HG02852 (cell line): ENCODE measurements at regions not wholly inside any gene's neighbourhood (a gene's known extent, or its start where the extent isn't known, plus 50 kb on each side); places are given as distances from the start of the nearest gene placed in this dataset.
"Not testable (repeated sequence)": the region's sequence is repeated elsewhere in the genome, so short reads cannot be mapped to it uniquely, and the experiment has no call there.

ENCODE experiments used
- ATAC-seq: cut with Tn5 transposase; IDR thresholded peaks from one replicate; pipeline ENCODE4 v1.9.1; 2021; ENCODE audit warnings: mild to moderate bottlenecking, moderate library complexity; ENCODE audit not compliant: unreplicated experiment

DNA sequence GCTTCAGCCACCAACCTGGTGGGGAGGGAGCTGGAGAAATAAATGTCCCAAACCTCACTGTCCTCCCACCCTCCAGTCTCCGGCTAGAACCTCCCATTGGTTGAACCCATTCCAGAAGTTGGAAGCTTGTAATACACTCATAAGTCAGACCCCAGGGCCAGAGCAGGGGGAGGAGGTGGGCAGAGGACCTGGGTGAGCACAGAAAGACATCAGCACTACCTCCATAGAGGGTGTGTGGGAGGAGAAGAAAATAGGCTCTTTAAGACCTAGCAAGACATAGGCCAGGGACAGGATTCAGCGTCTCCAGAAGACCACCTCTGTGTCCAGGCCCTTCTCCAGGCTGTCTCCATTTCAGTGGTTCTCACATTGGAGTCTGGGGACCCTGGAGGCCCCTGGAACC is 73.3 kb upstream of the TOP1 start:
- ATAC-seq: no peak

DNA sequence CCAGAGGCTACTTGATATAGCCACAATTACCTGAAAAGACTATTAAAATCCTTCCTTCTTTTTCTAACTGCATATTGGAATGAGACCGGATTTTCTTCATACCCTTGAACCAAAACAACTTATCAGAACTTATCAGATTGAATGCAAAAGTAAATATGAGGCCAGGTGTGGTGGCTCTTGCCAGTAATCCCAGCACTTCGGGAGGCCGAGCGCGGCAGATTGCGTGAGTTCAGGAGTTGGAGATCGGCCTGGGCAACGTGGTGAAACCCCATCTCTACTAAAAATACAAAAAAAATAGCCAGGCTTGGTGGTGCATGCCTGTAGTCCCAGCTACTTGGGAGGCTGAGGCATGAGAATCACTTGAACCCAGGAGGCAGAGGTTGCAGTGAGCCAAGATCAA is 72.8 kb upstream of the TOP1 start:
- ATAC-seq: not testable (repeated sequence)

DNA sequence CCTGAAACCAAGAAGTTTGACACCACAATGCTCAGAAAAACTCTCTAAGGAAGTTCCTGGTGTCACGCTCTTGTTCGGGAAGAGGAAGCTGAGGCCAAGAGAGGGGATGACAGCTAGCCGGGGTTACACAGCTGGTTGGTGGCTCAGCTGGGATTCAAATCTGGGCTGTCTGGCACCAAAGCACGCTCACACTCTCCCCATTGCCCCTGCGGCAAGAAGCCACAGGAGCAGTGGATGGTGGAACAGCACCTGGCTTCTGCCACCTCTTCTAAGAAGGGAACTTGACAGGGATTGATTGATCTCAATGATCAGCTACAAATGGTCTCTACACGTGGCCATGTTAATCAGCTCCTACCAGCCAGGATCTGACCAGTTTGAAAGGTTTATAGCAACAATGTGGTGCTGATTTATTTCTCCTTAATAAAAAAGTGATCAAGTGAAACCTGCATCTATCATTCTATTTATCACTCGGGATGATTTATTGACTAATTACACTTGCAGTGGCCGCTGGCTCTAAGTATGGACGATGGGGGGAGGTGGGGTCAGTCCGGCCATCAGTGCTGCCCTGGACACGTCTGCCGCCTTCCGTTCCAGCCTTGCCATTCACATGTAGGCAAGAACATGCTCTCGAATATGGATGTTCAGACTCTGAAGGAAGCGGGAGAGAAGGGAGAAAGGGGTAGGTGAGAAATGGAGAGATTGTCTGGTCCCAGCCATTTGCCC is 71.9 kb upstream of the TOP1 start:
- no peak for ATAC-seq

DNA sequence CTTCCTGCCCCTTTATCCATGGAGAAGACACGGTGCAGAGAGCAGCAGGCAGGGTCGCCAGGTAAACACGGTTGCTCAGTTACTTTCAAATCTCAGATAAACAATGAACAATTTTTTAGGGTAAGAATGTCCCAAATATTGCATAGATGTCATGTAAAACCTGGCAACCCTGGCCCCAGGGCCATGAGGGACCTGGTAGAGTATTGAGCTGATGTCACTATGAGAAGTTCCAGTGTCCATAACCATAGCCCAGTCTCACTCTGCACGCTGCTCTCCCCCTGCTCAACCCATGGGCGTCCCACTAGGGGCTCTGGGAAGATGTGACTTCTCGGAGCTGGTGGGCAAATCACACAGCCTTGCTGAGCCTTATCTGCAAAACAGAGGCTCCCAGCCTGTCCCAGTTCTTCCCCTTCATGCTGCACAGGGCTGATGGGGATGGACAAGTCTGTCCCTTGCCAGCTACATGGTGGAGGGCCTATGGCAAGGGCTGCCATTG is 71.3 kb upstream of the TOP1 start:
- no peak for ATAC-seq

DNA sequence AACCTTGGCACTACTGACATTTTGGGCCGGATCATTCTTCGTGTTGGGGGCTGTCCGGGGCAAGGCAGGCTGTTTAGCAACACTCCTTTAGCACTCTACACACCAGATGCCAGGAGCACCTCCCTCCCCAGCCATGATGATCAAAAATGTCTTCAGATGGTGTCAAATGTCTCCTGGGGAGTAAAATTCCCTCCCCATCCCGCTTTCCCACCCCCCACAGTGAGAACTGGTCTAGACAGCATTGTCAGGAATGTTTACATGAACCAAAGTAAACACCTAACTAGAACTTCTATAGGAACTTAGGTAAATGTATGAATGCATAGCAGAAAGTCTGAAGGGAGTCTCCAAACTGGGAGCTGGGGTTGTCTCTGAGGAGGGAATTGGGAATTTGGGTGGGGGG is 70.0 kb upstream of the TOP1 start:
- no peak for ATAC-seq

DNA sequence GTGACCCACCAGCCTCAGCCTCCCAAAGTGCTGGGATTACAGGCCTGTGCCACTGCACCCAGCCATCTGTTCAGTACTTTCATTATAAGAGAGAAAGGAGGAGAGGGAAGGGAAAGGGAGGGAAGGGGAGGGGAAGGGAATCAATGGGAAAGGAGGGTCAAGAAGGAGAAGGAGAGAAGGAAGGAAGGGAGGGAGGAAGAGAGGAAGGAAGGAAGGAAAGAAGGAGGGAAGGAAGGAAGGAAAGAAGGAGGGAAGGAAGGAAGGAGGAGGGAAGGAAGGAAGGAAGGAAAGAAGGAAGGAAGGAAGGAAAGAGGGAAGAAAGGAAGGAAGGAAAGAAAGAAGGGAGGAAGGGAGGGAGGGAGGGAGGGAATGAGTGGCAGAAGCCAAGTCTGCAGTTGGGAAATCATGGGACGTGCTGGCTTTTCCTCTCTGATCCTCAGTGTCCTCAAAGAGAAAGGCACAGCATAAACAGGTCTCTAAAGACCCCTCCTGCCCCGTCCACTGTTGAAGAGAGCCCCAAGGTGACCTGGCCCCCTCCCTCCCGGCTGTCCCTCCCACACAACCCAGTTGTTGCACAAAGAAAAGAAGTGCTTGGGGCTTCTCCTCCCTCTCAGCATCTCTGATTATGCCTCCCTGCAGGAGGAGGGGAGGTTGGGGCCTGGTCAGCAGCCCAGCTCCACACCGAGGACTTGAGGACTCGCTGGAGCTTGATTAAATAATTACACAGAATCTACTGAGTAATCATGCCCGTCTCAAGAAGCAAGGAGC is 69.1 kb upstream of the TOP1 start:
- ATAC-seq: no peak

DNA sequence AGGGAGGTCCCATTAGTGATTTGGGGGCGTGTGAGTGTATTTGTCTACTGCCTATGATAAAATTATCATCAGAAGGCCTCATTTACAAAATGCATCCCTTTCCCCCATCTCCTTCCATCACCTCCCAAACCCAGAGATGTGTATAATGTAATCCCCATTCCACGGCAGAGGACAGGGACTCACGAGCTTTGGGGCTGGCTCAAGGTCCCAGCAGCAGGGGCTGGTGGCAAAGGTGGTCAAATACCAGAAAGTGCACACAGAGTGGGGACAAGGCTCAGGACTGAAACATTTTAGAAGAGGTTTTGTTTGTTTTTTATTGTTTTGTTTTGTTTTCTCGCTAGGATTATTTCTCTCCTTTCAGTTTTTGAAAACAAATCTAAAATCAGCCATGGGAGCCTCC is 68.5 kb upstream of the TOP1 start:
- no peak for ATAC-seq

DNA sequence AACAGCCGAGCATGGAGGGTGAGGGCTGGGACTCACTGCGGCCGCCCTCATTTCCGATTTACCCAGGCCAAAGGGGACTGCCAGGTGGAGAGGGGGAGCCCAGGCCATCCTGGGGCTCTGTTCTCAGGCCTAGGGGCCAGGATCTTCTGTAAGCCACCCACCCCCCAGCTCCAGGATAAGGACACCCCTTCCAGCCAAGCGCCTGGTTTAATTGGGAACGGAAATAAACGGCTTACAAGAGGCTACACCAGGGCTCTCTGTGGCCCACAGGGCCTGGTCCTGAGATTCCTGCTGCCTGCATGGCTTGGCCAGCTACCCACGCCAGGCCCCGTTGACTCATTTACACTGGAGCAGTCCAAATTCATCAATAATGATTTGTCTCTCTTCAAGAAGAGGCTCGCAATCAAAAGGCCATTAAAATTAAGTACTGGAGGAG is 68.1 kb upstream of the TOP1 start:
- ATAC-seq: no peak

DNA sequence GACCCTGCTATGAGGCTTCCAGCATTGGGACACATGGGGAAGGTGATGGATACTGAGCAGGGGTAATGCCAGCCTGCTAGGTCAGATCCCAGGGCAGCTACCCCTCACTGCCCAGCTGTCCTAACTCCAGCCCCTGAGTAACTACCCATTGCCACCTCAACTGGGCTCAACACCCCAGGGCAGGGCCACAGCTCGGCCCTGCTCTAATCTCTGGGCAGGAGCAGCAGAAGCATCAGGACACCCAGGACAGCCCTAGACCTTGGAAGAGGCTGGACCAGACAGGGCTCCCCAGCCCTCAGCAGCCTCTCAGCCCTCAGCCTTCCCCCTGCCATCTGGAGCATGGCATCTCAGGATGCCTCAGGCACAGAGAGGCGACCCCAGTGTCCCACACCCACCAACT is 67.4 kb upstream of the TOP1 start:
- ATAC-seq: no peak

DNA sequence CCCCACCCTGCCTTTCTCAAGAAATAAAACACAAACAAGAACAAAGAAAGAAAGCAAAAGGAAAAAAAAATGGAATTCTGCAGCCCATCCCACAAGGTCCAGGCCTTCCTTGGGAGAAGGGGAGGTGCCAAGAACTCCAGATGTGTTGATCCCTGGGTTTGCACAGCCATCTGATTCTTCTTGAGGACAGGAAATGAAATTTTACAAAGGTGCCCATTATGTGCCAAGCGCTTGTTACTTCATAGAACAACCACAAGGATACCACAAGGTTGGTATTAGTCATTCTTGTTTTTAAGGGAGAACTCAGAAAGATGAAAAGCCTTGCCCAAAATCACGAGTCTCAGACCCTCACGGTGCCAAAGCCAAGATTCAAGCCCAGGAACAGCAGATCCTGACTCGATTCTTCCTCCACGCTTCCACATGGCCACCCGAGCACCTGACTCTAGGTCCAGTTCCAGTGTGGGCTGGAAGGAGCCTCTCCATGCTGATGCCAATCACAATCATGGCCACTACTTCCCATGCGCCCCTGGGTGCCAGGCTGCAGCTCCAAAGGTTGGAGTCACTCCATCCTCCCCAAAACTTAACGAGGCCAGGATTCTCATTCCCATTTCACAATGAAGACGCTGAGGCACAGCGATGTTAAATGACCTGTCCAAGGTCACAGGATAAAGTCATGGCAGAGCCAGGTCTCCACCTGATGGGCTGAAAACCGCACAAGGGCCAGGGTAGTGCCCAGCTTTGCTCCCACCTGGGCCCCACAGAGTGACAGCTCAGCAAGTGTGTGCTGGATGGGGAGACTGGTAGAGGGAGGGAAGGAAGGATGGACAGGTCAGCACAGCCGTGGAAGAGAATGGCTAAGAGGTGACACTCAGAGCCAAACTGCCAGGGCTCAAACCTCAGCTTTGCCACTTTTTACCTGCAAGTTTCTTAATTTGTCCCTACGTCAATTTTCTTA is 66.7 kb upstream of the TOP1 start:
- ATAC-seq: no peak

DNA sequence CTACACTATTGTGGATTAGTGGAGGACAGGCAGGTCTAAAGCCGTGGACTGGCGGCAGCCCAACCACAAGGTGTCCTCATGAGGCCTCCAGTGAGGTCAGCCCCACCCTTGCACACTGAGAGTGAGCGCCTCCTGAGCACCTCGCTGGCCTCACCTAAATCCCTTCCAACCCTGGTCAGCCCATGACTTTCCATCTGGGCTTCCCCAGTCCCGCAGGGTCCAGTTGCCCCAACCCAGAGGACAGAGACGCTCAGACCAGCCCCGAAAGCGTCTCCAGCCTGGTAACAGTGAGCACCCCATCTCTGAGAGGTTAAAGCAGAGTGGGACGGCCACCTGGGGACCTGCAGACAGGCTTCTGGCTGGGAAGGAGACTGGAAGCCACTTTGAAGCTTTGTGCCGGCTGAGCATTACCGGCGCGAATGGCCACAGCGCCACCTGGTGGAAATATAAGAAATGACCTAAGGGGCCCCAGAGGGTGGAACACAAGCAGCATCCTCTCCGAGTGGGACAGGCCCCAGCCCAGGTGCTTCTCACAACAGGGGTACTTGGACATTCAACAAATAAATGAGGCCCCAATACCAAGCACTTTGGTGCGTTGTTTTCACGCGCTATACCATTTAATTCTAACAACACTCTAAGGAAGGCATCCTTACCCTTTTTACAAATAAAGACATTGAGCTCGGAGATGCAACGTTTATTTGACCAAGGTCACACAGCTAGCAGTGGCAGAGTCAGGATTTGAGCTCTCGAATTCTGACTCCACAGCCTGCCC is 65.7 kb upstream of the TOP1 start:
- ATAC-seq: peak; percentile 61

DNA sequence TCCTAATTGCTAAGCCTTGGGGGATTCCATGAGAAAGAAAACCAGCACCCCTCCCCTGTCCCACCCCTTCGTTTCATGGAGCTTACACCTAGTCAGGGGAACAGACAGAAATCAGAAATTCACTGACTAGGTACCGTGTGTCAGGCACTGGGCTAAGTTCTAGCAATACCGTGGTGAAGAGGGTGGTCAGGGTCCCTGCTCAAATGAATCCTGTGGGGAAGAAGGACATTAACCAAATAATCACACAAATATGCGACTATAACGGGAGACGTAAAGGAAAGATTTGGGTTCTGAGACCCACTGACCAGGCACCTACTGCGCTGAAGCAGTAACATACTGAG is 65.1 kb upstream of the TOP1 start:
- no peak for ATAC-seq

DNA sequence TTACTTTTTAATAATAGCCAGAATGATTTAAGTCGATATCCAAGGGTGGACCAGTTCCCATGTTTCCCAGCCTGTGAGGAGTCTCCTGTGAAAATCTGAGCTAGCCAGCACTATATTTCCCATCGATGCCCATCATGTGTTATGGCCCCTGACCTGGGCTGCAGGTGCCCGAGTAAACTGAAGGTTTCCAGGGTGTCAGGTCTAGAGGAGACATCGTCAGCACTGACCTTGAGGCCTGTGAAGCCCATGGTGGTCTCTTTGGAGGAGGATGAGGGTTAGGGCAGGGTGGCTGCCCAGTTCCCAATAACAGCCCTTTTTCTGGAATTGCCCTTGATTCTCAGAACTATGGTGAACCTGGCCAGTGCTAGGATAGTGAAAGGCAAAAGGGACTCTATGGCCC is 63.0 kb upstream of the TOP1 start:
- ATAC-seq: no peak

DNA sequence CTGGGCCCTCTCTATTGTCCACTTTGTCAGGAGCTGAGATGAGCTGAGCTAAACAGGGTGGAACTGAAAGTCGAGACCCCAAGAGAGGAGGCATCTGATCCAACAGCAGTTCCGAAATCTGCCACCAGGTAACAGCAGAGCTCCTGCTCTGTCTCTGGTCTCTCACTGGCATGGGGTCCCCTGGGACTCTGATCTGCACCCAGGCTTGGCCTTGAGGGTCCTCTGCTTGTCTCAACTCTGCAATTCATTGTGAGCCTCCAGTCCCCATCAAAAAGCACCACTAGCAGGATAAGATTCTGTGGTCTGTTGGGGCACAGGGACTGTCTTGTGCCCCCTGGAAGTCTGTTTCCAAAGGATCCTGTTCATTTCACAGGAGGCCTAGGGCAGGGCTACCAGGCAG is 62.5 kb upstream of the TOP1 start:
- ATAC-seq: no peak

DNA sequence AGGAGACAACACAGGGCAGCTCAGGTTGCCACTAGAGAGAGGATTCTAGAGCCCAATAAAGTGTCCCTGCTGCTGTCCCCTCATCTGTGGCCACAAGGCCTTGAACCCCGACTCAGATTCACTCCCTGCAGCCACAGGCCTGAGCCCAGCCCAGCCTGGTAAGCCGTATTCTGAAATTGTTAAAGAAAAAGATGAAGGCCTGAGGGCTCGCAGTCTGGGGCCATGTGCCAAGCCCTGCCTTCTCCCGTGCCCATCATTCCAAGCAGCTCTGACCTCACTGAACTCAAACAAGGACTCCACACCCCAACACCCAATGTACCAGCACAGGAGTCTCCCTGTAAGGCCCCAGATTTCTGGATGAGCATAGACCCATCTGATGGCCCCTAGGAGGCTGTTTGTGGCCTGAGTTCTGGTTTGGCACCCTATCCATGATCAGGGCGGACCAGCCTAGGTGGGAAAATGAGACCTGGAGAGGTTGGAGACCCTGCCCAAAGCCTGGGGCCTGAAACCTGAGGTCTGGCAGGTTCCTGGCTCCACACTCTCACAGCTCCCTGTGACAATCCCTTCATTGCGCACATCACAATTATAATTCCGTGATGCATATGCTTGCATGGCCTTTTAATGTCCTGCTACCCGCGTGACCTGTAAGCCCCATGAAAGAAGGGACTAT is 62.0 kb upstream of the TOP1 start:
- ATAC-seq: no peak

DNA sequence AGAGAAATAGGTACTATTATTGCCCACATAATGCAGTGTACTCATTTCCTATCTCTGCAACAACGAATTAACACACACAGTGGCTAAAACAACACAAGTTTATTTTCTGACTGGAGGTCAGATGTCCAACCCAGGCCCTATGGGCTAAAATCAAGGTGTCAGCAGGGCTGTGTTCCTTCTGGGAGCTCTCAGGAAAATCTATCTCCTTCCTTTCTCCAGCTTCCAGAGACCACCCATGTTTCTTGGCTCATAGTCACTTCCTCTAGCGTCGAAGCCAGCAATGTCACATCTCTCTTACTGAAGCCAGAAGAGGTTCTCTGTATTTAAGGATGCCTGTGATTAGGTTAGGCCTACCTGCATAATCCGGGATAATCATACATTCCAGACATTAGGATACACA is 60.9 kb upstream of the TOP1 start:
- ATAC-seq: no peak

DNA sequence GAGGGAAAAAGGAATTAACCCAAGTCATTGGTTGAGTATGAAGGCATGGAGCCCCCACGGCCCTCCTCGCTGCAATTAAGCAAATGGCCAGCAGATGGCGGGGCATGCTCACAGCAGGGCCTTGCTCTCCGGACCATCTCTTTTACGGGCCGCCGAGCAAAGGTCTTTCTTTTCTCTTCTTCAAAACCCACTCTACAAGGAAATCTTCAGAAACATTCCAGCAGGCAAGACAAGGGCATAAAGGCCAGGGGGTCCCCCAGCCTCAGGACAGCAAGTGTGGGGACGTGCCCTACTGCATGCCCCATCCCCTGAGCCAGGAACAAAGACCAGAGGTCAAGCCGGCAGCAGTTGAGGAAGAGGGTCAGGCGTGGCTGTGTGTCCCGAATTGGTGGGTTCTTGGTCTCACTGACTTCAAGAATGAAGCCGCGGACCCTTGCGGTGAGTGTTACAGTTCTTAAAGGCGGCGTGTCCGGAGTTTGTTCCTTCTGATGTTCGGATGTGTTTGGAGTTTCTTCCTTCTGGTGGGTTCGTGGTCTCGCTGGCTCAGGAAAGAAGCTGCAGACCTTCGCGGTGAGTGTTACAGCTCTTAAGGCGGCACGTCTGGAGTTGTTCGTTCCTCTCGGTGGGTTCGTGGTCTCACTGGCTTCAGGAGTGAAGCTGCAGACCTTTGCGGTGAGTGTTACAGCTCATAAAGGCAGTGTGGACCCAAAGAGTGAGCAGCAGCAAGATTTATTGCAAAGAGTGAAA is 59.6 kb upstream of the TOP1 start:
- peak; percentile 86 for ATAC-seq

DNA sequence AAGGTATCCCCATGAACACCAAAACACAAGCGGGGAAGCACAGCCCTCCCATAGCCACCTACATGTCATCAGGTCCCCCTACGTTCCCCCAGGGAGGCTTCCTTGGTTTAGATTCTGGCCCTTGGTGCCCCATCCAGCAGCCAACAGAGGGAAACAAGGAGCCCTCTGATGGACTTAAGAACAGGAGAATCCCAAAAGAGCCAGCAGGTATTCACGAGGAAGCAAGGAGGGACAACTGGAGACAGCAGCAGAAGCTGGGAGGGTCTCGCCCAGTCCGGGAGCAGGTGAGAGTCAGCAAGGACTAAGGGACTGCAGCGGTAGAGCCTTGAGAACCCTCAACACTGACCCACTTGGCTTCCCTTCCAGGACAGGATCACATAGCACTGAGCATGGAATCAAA is 58.4 kb upstream of the TOP1 start:
- ATAC-seq: no peak

DNA sequence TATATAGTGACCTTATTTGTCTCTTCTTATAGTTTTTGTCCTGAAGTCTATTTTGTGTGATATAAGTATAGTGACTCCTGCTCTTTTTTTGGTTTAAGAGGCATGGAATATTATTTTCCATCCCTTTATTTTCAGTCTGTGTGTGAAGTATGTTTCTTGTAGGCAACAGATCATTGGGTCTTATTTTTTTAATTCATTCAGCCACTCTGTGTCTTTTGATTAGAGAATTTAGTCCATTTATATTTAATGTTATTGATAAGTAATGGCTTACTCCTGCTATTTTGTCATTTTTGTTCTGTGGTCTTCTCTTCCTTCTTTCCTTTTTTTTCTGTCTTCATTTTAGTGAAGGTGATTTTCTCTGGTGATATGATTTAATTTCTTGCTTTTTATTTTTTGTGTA is 51.4 kb upstream of the TOP1 start:
- ATAC-seq: no peak
